PC-3 (cell line): ENCODE measurements at regions not wholly inside any gene's neighbourhood (a gene's known extent, or its start where the extent isn't known, plus 50 kb on each side); places are given as distances from the start of the nearest gene placed in this dataset.

Experiments
- ATAC-seq: fragments of 200-7000 bp; cut with Tn5 transposase; 2 replicates; pipeline ENCODE4 v1.9.1; 2020; ENCODE audit warnings: mild to moderate bottlenecking, moderate library complexity
- BruUV-seq: library from RNA; stranded (reverse); fragments of 400-500 nt; replicated peaks from 2 replicates; lab custom pipeline; 2021; lab: Mats Ljungman, UMichigan
- CTCF ChIA-PET: fragments of 300-600 bp; sonication (Branson Sonifier 250); formaldehyde crosslinking; loops from one replicate; lab custom pipeline; 2022; ENCODE audit warnings: antibody characterized with exemption; lab: Charles Lee
- POLR2A ChIA-PET: fragments of 300-600 bp; sonication (Branson Sonifier 250); formaldehyde crosslinking; loops from one replicate; lab custom pipeline; 2022; ENCODE audit warnings: antibody characterized with exemption; ENCODE audit not compliant: unreplicated experiment; lab: Charles Lee
- DNase-seq: peaks from one replicate; pipeline ENCODE4 v3.0.0-alpha.2; 2015
- H2AFZ ChIP-seq: fragments of 300-600 bp; sonication (generic); 2 replicates; pipeline ENCODE4 v1.6.0; 2016; ENCODE audit warnings: antibody characterized with exemption, low read length
- H3F3A ChIP-seq: fragments of 300-600 bp; sonication (generic); one replicate; pipeline ENCODE4 v1.6.0; 2017; ENCODE audit warnings: antibody characterized with exemption, low read length, control low read depth, mild to moderate bottlenecking; ENCODE audit not compliant: unreplicated experiment
- H3K27ac ChIP-seq: fragments of 300-600 bp; sonication (generic); 2 replicates; pipeline ENCODE4 v1.5.1; 2016; ENCODE audit warnings: mild to moderate bottlenecking, low read length
- H3K27me3 ChIP-seq: fragments of 300-600 bp; sonication (generic); 2 replicates; pipeline ENCODE4 v1.6.1; 2016; ENCODE audit warnings: low read length, mixed read lengths
- H3K36me3 ChIP-seq: fragments of 300-600 bp; sonication (generic); 2 replicates; pipeline ENCODE4 v1.6.1; 2016; ENCODE audit warnings: low read depth, mixed run types, low read length, mixed read lengths
- H3K4me1 ChIP-seq: fragments of 300-600 bp; sonication (generic); 2 replicates; pipeline ENCODE4 v1.5.1; 2016; ENCODE audit warnings: low read length; ENCODE audit not compliant: insufficient read depth
- H3K4me2 ChIP-seq: fragments of 300-600 bp; sonication (generic); 2 replicates; pipeline ENCODE4 v1.6.0; 2016; ENCODE audit warnings: low read length
- H3K4me3 ChIP-seq: fragments of 300-600 bp; sonication (generic); 2 replicates; pipeline ENCODE4 v1.5.1; 2016; ENCODE audit warnings: mild to moderate bottlenecking, low read length, mixed read lengths
- H3K79me2 ChIP-seq: fragments of 300-600 bp; sonication (generic); 2 replicates; pipeline ENCODE4 v1.6.1; 2017; ENCODE audit warnings: low read length, mixed read lengths
- H3K9ac ChIP-seq: fragments of 300-600 bp; sonication (generic); 2 replicates; pipeline ENCODE4 v1.6.0; 2016; ENCODE audit warnings: mild to moderate bottlenecking, low read length
- H3K9me2 ChIP-seq: fragments of 300-600 bp; sonication (generic); replicated peaks from 2 replicates; pipeline ENCODE4 v1.6.1; 2016; ENCODE audit warnings: mixed run types, low read length, mixed read lengths
- H3K9me3 ChIP-seq: fragments of 300-600 bp; sonication (generic); 2 replicates; pipeline ENCODE4 v1.6.1; 2016; ENCODE audit warnings: low read length, mixed read lengths
- H4K20me1 ChIP-seq: fragments of 300-600 bp; sonication (generic); 2 replicates; pipeline ENCODE4 v1.6.1; 2016; ENCODE audit warnings: low read length, mixed read lengths
- EZH2 ChIP-seq: fragments of 300-600 bp; sonication (generic); IDR thresholded peaks from one replicate; pipeline ENCODE4 v1.6.1; 2017; ENCODE audit warnings: antibody characterized with exemption, mild to moderate bottlenecking, low read length; ENCODE audit not compliant: unreplicated experiment
- EZH2phosphoT487 ChIP-seq: fragments of 300-600 bp; sonication (generic); IDR thresholded peaks from 2 replicates; pipeline ENCODE4 v1.6.1; 2018; ENCODE audit warnings: mild to moderate bottlenecking, antibody characterized with exemption, low read length, borderline replicate concordance
- intact Hi-C: fragments of 100-400 bp; cut with micrococcal nuclease; formaldehyde crosslinking; loops from 2 replicates; pipeline ENCODE4 v1.9.0; 2023
- TF ChIP-seq, protein P1 (sequence below): fragments of 300-600 bp; sonication (generic); conservative IDR thresholded peaks from 2 replicates; pipeline ENCODE4 v1.5.1; 2017; ENCODE audit warnings: antibody characterized with exemption, low read depth, mild to moderate bottlenecking, low read length

DNA sequence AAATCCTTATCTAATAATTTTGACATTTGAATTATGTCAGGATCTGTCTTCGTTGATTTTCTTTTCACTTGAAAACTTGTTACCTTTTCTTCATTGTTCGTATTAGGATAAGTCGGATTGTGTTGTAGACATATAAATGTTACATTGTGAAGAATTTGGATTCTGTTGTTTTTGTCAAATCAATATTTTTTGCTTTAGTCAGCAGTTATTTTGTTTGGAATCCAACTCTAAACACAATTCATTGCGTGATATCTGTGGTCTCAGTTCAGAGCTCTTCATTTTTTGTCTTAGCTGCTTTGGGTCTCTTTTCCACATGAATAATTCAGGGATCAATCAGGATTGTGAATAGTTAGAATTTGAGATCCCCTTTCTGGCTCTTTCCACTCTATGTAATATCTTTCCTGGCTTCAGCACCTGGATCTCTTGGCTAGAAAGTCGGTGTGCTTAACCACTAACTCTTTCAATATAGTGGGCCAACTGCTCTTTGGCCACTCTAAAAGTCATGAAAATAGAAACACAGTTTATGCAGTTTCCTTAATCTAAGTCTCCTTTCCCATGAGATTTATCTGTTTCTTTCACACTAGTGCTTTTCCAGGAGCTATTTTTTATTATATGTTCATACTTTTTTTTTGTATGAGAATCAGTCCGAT is 2494.2 kb upstream of the PCDH20 start:
- TF ChIP-seq, protein P1, sequence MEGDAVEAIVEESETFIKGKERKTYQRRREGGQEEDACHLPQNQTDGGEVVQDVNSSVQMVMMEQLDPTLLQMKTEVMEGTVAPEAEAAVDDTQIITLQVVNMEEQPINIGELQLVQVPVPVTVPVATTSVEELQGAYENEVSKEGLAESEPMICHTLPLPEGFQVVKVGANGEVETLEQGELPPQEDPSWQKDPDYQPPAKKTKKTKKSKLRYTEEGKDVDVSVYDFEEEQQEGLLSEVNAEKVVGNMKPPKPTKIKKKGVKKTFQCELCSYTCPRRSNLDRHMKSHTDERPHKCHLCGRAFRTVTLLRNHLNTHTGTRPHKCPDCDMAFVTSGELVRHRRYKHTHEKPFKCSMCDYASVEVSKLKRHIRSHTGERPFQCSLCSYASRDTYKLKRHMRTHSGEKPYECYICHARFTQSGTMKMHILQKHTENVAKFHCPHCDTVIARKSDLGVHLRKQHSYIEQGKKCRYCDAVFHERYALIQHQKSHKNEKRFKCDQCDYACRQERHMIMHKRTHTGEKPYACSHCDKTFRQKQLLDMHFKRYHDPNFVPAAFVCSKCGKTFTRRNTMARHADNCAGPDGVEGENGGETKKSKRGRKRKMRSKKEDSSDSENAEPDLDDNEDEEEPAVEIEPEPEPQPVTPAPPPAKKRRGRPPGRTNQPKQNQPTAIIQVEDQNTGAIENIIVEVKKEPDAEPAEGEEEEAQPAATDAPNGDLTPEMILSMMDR, result no peak
- TF ChIP-seq EZH2 (no peak), EZH2phosphoT487 (no peak)
- no peak overlapping the region for H3K9ac ChIP-seq
- no peak overlapping the region for H3K27ac ChIP-seq
- no peaks in the 10 kb centered on the region for H3K9me3 ChIP-seq
- DNase-seq (no peak), ATAC-seq (no peak)
- H4K20me1 ChIP-seq, result no peaks in the 10 kb centered on the region
- H3K4me2 ChIP-seq, result no peak overlapping the region
- no TSS peak for BruUV-seq
- ChIA-PET CTCF (no interaction called here), POLR2A (no interaction called here)
- H3K27me3 ChIP-seq, result no peaks in the 10 kb centered on the region
- intact Hi-C loops, result no loop called here
- H3F3A ChIP-seq, result no peaks in the 10 kb centered on the region
- H3K36me3 ChIP-seq, result no peaks in the 10 kb centered on the region
- no peaks in the 10 kb centered on the region for H3K79me2 ChIP-seq
- H3K4me1 ChIP-seq, result no peaks in the 10 kb centered on the region
- H2AFZ ChIP-seq, result no peak overlapping the region
- H3K4me3 ChIP-seq, result no peak overlapping the region
- H3K9me2 ChIP-seq, result no peaks in the 10 kb centered on the region

DNA sequence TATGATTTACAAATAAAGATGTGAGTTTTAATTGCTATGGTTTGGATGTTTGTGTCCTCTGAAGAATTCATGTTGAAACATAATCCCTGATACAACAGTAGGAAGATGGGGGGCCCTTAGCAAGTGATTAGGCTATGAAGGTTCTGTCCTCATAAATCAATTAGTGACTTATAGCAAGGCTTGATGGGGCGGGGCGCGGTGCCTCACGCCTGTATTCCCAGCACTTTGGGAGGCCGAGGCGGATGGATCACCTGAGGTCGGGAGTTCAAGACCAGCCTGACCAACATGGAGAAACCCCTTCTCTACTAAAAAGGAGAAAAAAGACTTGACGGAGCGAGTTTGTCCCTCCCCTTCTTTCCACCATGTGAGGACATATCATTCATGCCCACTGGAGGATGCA is 2486.5 kb upstream of the PCDH20 start:
- H3K27me3 ChIP-seq, result no peaks in the 10 kb centered on the region

DNA sequence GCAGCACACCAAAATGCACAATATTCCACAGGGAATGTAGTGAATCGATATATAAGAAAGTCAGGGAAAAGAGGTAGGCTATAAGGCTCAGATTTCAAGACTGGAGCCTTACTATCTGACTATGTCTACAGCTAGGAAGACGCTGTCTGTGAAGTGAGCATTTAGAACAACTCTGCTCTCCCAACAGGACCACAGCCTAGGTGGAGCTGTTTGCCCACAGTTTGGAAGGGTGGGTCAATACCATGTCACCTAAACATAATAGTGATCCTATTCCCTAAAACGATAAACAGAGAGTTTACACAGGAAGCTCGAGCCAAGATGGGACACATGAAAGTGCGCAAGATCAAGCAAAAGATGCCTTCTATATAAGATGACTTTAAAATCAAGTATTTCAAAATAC is 2486.0 kb upstream of the PCDH20 start:
- H3K9ac ChIP-seq, result no peak overlapping the region
- H3K4me1 ChIP-seq, result no peaks in the 10 kb centered on the region
- DNase-seq, result no peak
- no peaks in the 10 kb centered on the region for H3K27me3 ChIP-seq
- no peaks in the 10 kb centered on the region for H4K20me1 ChIP-seq
- no peak for TF ChIP-seq EZH2phosphoT487
- TF ChIP-seq EZH2, result no peak
- TF ChIP-seq, protein P1, result 0 out of 2 replicates have a peak, but pooled peaks have one; percentile 16
- ChIA-PET CTCF (no interaction called here), POLR2A (no interaction called here)
- H3K79me2 ChIP-seq, result no peaks in the 10 kb centered on the region
- H3K9me3 ChIP-seq, result no peaks in the 10 kb centered on the region
- H2AFZ ChIP-seq, result no peak overlapping the region
- intact Hi-C loops, result no loop called here
- no peaks in the 10 kb centered on the region for H3K36me3 ChIP-seq
- H3F3A ChIP-seq, result no peaks in the 10 kb centered on the region
- ATAC-seq, result no peak
- no peaks in the 10 kb centered on the region for H3K9me2 ChIP-seq
- H3K4me2 ChIP-seq, result no peak overlapping the region
- BruUV-seq, result no TSS peak
- H3K4me3 ChIP-seq, result no peak overlapping the region
- H3K27ac ChIP-seq, result no peak overlapping the region

More for the DNA sequence above, 2486.5 kb upstream of the PCDH20 start:
- Histone ChIP-seq H3K9me3 (no peaks in the 10 kb centered on the region), H3K4me1 (no peaks in the 10 kb centered on the region), H3K79me2 (no peaks in the 10 kb centered on the region), H3K9me2 (no peaks in the 10 kb centered on the region), H3F3A (no peaks in the 10 kb centered on the region), H3K4me3 (no peak overlapping the region), H3K36me3 (no peaks in the 10 kb centered on the region), H2AFZ (no peak overlapping the region), H4K20me1 (no peaks in the 10 kb centered on the region), H3K9ac (no peak overlapping the region), H3K27ac (no peak overlapping the region), H3K4me2 (no peak overlapping the region)
- POLR2A ChIA-PET, result no interaction called here
- intact Hi-C loops, result no loop called here
- BruUV-seq, result no TSS peak
- DNase-seq (no peak), ATAC-seq (no peak)
- TF ChIP-seq, protein P1, result no peak
- no peak for TF ChIP-seq EZH2
- no peak for TF ChIP-seq EZH2phosphoT487
- CTCF ChIA-PET, result no interaction called here
